ENCODE measurements at regions not wholly inside any gene's neighbourhood (a gene's known extent, or its start where the extent isn't known, plus 50 kb on each side); places are given as distances from the start of the nearest gene placed in this dataset.
"Not testable (repeated sequence)": the region's sequence is repeated elsewhere in the genome, so short reads cannot be mapped to it uniquely, and the experiment has no call there.

DNA sequence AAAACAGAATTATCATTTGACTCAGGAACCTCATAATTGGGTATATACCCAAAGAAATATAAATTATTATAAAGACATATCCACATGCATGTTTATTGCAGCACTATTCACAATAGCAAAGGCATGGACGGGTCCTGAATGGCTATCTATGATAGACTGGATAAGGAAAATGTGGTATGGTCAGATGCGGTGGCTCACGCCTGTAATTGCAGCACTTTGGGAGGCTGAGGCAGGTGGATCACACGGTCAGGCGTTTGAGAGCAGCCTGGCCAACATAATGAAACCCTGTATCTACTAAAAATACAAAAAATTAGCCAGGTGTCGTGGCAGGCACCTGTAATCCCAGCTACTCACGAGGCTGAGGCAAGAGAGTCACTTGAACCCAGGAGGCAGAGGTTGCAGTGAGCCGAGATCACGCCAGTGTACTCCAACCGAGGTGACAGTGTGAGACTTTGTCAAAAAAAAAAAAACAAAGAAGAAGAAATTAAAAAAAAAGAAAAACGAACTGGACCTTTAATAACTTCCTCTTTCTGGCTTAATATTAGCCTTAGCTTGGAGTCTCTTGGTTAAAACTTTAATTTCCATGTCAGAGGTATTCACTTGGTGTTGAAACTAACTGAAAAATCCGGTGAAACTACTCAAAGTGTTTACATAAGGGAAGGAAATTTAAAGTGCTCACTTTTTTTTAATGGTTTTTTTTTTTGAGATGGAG lies 104.4 kb downstream of the ZNF486 start:
- TF ChIP-seq, protein P1, sequence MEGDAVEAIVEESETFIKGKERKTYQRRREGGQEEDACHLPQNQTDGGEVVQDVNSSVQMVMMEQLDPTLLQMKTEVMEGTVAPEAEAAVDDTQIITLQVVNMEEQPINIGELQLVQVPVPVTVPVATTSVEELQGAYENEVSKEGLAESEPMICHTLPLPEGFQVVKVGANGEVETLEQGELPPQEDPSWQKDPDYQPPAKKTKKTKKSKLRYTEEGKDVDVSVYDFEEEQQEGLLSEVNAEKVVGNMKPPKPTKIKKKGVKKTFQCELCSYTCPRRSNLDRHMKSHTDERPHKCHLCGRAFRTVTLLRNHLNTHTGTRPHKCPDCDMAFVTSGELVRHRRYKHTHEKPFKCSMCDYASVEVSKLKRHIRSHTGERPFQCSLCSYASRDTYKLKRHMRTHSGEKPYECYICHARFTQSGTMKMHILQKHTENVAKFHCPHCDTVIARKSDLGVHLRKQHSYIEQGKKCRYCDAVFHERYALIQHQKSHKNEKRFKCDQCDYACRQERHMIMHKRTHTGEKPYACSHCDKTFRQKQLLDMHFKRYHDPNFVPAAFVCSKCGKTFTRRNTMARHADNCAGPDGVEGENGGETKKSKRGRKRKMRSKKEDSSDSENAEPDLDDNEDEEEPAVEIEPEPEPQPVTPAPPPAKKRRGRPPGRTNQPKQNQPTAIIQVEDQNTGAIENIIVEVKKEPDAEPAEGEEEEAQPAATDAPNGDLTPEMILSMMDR (conservative IDR thresholded peaks at IDR 0.05; ENCODE audit: low read depth, low read length), result no peak
- H3K4me3 ChIP-seq (ENCODE audit: low read depth, low read length), result no peak overlapping the region
- no peak for DNase-seq (ENCODE audit: low read depth)

DNA sequence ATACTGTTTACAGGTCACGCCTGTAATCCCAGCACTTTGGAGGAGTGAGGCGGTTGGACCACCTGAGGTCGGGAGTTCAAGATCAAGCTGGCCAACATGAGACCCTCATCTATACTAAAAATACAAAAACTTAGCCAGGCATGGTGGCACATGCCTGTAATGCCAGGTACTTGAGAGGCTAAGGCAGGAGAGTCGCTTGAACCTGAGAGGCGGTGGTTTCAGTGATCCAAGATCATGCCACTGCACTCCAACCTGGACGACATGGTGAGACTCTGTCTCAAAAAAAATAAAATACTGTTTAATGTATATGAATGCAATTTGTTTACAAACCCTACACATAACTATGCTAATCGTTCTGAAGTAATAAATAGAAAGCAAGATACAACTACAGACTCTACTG lies 102.4 kb downstream of the ZNF486 start:
- no peak overlapping the region for H3K4me3 ChIP-seq (ENCODE audit: low read depth, low read length)
- no peak for DNase-seq (ENCODE audit: low read depth)
- TF ChIP-seq, protein P1 (conservative IDR thresholded peaks at IDR 0.05; ENCODE audit: low read depth, low read length), result no peak

DNA sequence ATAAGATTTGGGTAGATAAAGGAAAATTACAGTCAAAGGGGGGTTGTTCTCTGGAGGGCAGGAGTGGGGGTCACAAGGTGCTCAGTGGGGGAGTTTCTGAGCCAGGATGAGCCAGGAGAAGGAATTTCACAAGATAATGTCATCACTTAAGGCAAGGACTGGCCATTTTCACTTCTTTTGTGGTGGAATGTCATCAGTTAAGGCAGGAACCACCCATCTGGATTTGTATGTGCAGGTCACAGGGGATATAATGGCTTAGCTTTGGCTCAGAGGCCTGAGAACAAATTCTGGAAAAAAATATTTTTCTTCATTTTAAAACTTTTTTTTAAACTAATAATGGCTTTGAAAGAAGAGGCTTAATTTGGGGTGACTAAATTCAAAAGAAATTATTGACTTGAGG lies 94.5 kb downstream of the ZNF486 start:
- not testable (repeated sequence) for DNase-seq (ENCODE audit: low read depth); H3K4me3 ChIP-seq (ENCODE audit: low read depth, low read length)

DNA sequence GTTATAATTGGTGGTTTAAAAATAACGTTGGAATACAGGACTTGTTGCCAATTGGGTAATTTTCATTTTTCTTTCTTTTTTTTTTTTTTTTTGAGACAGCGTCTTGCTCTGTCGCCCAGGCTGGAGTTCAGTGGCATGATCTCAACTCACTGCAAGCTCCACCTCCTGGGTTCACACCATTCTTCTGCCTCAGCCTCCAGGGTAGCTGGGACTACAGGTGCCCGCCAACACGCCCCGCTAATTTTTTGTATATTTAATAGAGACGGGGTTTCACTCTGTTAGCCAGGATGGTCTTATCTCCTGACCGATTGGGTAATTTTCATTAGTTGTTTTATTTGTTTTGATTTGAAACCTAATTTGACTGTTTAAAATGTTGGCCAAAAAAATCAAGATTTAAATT lies 93.7 kb downstream of the ZNF486 start:
- DNase-seq (ENCODE audit: low read depth); H3K4me3 ChIP-seq (ENCODE audit: low read depth, low read length): not testable (repeated sequence)

DNA sequence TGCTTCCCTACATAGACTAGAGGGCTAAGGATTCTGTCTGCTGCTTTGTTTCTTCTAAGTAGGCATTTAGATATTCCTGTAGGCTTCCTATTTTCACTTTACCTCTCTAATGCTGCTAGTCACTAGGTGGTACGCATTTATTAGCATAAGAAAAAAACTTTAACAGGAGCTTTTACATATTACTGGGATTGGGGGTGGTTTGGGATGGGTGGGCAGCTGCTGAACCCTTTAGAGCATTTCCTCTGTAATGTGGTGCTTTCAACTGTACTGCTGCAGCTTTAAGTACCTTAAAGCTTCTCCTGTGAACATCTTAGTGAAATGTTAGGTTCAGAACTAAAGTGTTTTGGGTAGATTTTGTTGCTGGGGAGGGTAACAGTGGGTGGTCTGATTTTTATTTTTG lies 92.6 kb downstream of the ZNF486 start:
- no peak overlapping the region for H3K4me3 ChIP-seq (ENCODE audit: low read depth, low read length)
- TF ChIP-seq, protein P1 (conservative IDR thresholded peaks at IDR 0.05; ENCODE audit: low read depth, low read length), result no peak
- no peak for DNase-seq (ENCODE audit: low read depth)

DNA sequence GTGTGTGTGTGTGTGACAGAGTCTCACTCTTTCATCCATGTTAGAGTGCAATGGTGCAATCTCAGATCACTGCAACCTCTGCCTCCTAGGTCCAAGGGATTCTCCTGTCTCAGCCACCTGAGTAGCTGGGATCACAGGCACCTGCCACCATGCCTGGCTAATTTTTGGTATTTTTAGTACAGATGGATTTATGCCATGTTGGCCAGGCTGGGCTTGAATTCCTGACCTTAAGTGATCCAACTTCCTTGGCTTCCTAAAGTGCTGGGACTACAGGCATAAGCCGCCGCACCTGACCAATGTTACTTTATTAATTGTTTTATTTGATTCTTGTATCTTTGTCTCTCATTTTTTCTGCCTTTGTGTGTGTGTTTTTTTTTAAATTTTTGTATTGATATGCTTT lies 89.6 kb downstream of the ZNF486 start:
- TF ChIP-seq, protein P1 (conservative IDR thresholded peaks at IDR 0.05; ENCODE audit: low read depth, low read length), result no peak
- DNase-seq (ENCODE audit: low read depth), result no peak
- no peak overlapping the region for H3K4me3 ChIP-seq (ENCODE audit: low read depth, low read length)

DNA sequence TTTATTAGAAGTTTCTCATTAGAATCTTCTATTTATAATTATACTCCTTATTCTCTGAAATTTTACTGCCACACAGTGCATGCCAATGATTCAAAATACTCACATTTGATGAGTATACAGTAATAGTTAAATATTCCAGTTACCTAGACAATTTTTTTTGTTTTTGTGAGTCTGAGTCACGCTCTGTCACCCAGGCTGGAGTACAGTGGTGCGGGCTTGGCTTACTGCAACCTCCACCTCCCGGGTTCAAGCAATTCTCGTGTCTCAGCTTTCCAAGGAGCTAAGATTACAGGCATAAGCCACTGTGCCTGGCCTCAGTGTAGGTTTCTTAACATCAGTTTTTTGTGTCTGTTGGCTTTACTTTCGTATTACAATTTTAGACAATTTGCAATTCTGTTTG lies 87.1 kb downstream of the ZNF486 start:
- no peak overlapping the region for H3K4me3 ChIP-seq (ENCODE audit: low read depth, low read length)
- DNase-seq (ENCODE audit: low read depth), result no peak
- TF ChIP-seq, protein P1 (conservative IDR thresholded peaks at IDR 0.05; ENCODE audit: low read depth, low read length), result no peak

DNA sequence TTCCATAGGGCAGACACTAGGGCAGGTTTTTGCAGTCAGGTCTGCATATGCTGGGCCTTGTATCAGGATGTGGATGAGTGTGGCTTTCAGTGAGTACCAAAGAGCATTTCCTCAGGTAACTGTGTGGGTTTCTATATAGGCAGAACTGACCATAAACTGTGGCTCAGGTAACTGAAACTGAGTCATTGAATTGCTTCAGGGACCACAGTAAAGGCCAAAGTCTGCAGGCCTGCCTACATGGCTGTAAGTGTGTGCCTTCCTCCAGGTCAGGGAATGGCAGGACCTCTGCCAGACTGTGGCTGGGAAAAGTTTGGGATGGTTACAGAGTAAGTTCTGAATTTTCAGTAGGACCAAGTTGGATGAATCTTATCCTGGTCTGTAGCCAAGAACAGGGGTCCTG lies 85.6 kb downstream of the ZNF486 start:
- TF ChIP-seq, protein P1 (conservative IDR thresholded peaks at IDR 0.05; ENCODE audit: low read depth, low read length), result no peak
- H3K4me3 ChIP-seq (ENCODE audit: low read depth, low read length), result no peak overlapping the region
- no peak for DNase-seq (ENCODE audit: low read depth)
